AG09319 (cell line): ENCODE measurements at regions not wholly inside any gene's neighbourhood (a gene's known extent, or its start where the extent isn't known, plus 50 kb on each side); places are given as distances from the start of the nearest gene placed in this dataset.

Source experiments
- DNase-seq: peaks from one replicate; pipeline ENCODE4 v3.0.0-alpha.2; 2010; ENCODE audit warnings: low read depth; ENCODE audit errors: extremely low read depth
- CTCF ChIP-seq: IDR thresholded peaks from 2 replicates; pipeline ENCODE4 v1.5.1; 2011; ENCODE audit warnings: low read depth, mild to moderate bottlenecking, inconsistent platforms, low read length, moderate library complexity

DNA sequence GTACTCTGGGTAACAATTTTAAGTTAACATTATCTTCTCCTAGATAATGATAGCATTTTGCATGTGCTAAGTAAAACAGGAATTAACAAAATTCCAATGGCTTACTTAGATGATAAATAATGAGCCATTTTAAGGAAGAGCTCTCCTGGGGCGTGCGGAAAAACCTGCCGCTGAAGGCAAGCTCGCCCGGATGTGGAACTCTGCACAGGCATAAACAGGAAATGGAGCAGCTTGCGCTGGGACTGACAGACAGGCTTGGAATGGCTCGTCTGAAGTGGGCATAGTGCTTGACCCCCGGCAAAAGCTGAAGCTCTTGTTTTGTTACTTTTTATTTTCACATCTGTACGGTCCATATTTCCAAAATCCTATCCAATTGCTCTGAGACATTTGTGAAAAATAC lies 169.2 kb downstream of the ZNF281 start:
- no peak for TF ChIP-seq CTCF
- no peak for DNase-seq

DNA sequence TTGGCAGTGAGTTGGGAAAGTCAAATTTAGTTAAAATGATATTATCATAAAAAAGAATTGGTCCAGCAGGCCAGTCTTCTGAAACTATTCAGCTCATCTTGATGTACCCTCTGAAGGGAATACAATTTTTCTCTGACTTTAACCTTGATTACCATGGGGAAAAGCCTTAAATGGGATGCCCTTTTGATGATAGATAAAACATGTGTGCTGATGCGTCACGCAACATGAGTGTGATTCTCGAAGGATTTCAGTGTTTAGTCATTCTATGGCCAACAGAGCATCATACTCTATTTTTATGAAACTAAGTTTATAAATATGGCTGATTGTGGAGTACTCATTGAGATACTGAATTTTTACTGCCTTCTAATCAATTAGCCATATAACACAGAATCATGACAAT lies 171.5 kb downstream of the ZNF281 start:
- TF ChIP-seq CTCF = no peak
- no peak for DNase-seq

GRCh38 chr1:200237066-200237465 lies 172.8 kb downstream of the ZNF281 start:
- no peak for DNase-seq
- no peak for TF ChIP-seq CTCF

DNA sequence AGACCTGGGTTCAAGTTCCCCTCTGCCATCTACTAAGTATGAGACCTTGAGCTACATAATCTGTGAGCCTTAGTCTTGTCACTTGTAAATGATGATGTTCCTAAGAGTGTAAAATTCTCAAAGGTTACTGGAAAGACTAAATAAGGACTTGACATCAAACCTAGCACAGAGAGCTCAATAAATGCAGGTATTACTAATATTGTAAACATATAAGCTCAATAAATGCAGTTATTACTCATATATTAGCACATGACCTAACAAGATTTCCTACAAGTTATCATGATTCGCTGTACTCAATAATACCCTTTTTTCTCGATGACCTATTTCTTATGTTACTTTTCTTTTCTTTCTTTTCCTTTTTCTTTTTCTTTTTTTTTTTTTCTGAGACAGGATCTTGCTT lies 174.9 kb downstream of the ZNF281 start:
- DNase-seq = no peak
- no peak for TF ChIP-seq CTCF

GRCh38 chr1:200233393-200233792 lies 176.4 kb downstream of the ZNF281 start:
- DNase-seq = no peak
- TF ChIP-seq CTCF = no peak

- DNase-seq = no peak
- TF ChIP-seq CTCF = no peak
Measured at GRCh38 chr1:200231787-200232231, 178.0 kb downstream of the ZNF281 start.

GRCh38 chr1:200230671-200231070 lies 179.2 kb downstream of the ZNF281 start:
- no peak for DNase-seq
- TF ChIP-seq CTCF = no peak

DNA sequence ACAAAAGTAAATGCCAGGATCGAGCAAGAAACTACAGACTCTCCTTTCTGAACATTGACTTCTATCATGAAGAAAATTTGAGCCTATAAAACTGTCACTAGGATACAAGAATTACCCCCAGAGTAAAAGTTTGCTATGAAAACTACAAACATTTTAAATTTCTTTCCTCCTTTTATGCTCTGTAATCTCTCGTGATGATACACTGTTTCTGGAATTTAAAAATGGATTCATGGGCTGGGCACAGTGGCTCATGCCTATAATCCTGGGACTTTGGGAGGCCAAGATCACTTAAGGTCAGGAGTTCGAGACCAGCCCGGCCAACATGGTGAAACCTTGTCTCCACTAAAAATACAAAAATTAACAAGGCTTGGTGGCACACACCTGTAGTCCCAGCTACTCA lies 181.3 kb downstream of the ZNF281 start:
- DNase-seq = no peak
- no peak for TF ChIP-seq CTCF
